HEK293 (cell line): ENCODE measurements at regions not wholly inside any gene's neighbourhood (a gene's known extent, or its start where the extent isn't known, plus 50 kb on each side); places are given as distances from the start of the nearest gene placed in this dataset.

ENCODE experiments used
- CTCF ChIA-PET: fragments of 350-600 bp; formaldehyde crosslinking; extraction: SDS; loops from one replicate; lab custom pipeline; 2021; ENCODE audit warnings: antibody characterized with exemption; lab: Yijun Ruan, JAX
- POLR2A ChIA-PET: fragments of 300-600 bp; formaldehyde crosslinking; extraction: SDS; loops from one replicate; lab custom pipeline; 2020; ENCODE audit warnings: antibody characterized with exemption, inconsistent platforms; lab: Yijun Ruan, JAX
- H3K27ac ChIP-seq: fragments of 200-500 bp; sonication (Bioruptor generic); 2 replicates; pipeline ENCODE4 v1.5.1; 2014; ENCODE audit warnings: low read depth, low read length, control low read depth, inconsistent platforms; ENCODE audit errors: extremely low read depth
- H3K36me3 ChIP-seq, 2 experiments: fragments of 200-500 bp in 1 of 2; sonication (Bioruptor generic) in 1 of 2; 1 replicate in 1 of 2; 2 replicates in 1 of 2; pipeline ENCODE4 v1.5.1; 2014 to 2017; ENCODE audit warnings: inconsistent platforms in 2 of 2, low read length in 2 of 2; ENCODE audit not compliant: control insufficient read depth in 2 of 2, insufficient read depth in 1 of 2
- H3K4me1 ChIP-seq: fragments of 200-500 bp; sonication (Bioruptor generic); 2 replicates; pipeline ENCODE4 v1.5.1; 2014; ENCODE audit warnings: mild to moderate bottlenecking, low read length, inconsistent platforms; ENCODE audit not compliant: control insufficient read depth, insufficient read depth
- H3K4me3 ChIP-seq: 2 replicates; pipeline ENCODE4 v1.5.1; 2011; ENCODE audit warnings: low read depth, mild to moderate bottlenecking, control low read depth, low read length, moderate library complexity
- H3K9me3 ChIP-seq: fragments of 200-500 bp; sonication (Bioruptor generic); 2 replicates; pipeline ENCODE4 v1.5.1; 2014; ENCODE audit warnings: low read depth, low read length, inconsistent platforms; ENCODE audit not compliant: control insufficient read depth, insufficient read depth
- EGR2 ChIP-seq: fragments of 450-650 bp; formaldehyde crosslinking; IDR thresholded peaks from 2 replicates; pipeline ENCODE4 v1.5.1; 2016; ENCODE audit warnings: low read depth, missing biosample characterization, missing genetic modification characterization
- KLF1 ChIP-seq: fragments of 450-650 bp; formaldehyde crosslinking; IDR thresholded peaks from 2 replicates; pipeline ENCODE4 v1.5.1; 2016; ENCODE audit warnings: missing biosample characterization, missing genetic modification characterization
- KLF9 ChIP-seq: fragments of 450-650 bp; formaldehyde crosslinking; IDR thresholded peaks from 2 replicates; pipeline ENCODE4 v1.5.1; 2016; ENCODE audit warnings: missing biosample characterization, missing genetic modification characterization, low read depth
- MEIS1 ChIP-seq: sonication (generic); formaldehyde crosslinking; IDR thresholded peaks from 2 replicates; pipeline ENCODE4 v1.8.1; 2022; ENCODE audit warnings: missing genetic modification reagents, mild to moderate bottlenecking, borderline replicate concordance
- MYNN ChIP-seq: fragments of 450-650 bp; formaldehyde crosslinking; IDR thresholded peaks from 2 replicates; pipeline ENCODE4 v1.5.1; 2016; ENCODE audit warnings: missing biosample characterization, missing genetic modification characterization, borderline replicate concordance
- SCRT2 ChIP-seq: fragments of 450-650 bp; formaldehyde crosslinking; IDR thresholded peaks from 2 replicates; pipeline ENCODE4 v1.5.1; 2016; ENCODE audit warnings: missing biosample characterization, missing genetic modification characterization
- ZBTB21 ChIP-seq: fragments of 450-650 bp; formaldehyde crosslinking; IDR thresholded peaks from 2 replicates; pipeline ENCODE4 v1.5.1; 2017; ENCODE audit warnings: missing biosample characterization, missing genetic modification characterization
- ZFP3 ChIP-seq: fragments of 450-650 bp; formaldehyde crosslinking; IDR thresholded peaks from 2 replicates; pipeline ENCODE4 v1.5.1; 2016; ENCODE audit warnings: low read depth, missing biosample characterization, missing genetic modification characterization
- ZNF121 ChIP-seq: fragments of 450-650 bp; formaldehyde crosslinking; IDR thresholded peaks from 2 replicates; pipeline ENCODE4 v1.5.1; 2016; ENCODE audit warnings: missing biosample characterization, missing genetic modification characterization
- ZNF16 ChIP-seq: fragments of 450-650 bp; formaldehyde crosslinking; IDR thresholded peaks from 2 replicates; pipeline ENCODE4 v1.5.1; 2016; ENCODE audit warnings: low read depth, missing biosample characterization, missing genetic modification characterization
- ZNF169 ChIP-seq: fragments of 450-650 bp; formaldehyde crosslinking; IDR thresholded peaks from 2 replicates; pipeline ENCODE4 v1.5.1; 2016; ENCODE audit warnings: missing biosample characterization, missing genetic modification characterization
- ZNF202 ChIP-seq: fragments of 450-650 bp; formaldehyde crosslinking; IDR thresholded peaks from 2 replicates; pipeline ENCODE4 v1.5.1; 2016; ENCODE audit warnings: missing biosample characterization, missing genetic modification characterization, borderline replicate concordance
- ZNF560 ChIP-seq: fragments of 450-650 bp; formaldehyde crosslinking; IDR thresholded peaks from 2 replicates; pipeline ENCODE4 v1.5.1; 2017; ENCODE audit warnings: missing biosample characterization, missing genetic modification characterization, borderline replicate concordance
- ZNF600 ChIP-seq: fragments of 450-650 bp; formaldehyde crosslinking; IDR thresholded peaks from 2 replicates; pipeline ENCODE4 v1.5.1; 2016; ENCODE audit warnings: missing biosample characterization, missing genetic modification characterization
- ZNF621 ChIP-seq: fragments of 450-650 bp; formaldehyde crosslinking; IDR thresholded peaks from 2 replicates; pipeline ENCODE4 v1.5.1; 2017; ENCODE audit warnings: missing biosample characterization, missing genetic modification characterization
- ZNF677 ChIP-seq: fragments of 450-650 bp; IDR thresholded peaks from 2 replicates; pipeline ENCODE4 v1.5.0; 2018; ENCODE audit warnings: missing biosample characterization, mild to moderate bottlenecking, missing genetic modification characterization, moderate library complexity
- ZNF776 ChIP-seq: fragments of 450-650 bp; formaldehyde crosslinking; IDR thresholded peaks from 2 replicates; pipeline ENCODE4 v1.5.0; 2017; ENCODE audit warnings: missing biosample characterization, missing genetic modification characterization, borderline replicate concordance
- TF ChIP-seq, protein P1 (sequence below): fragments of 450-650 bp; formaldehyde crosslinking; IDR thresholded peaks from 2 replicates; pipeline ENCODE4 v1.5.1; 2016; ENCODE audit warnings: missing biosample characterization, missing genetic modification characterization
- TF ChIP-seq, protein P2 (sequence below): fragments of 450-650 bp; formaldehyde crosslinking; IDR thresholded peaks from 2 replicates; pipeline ENCODE4 v1.5.1; 2016; ENCODE audit warnings: missing biosample characterization, missing genetic modification characterization, low read depth

DNA sequence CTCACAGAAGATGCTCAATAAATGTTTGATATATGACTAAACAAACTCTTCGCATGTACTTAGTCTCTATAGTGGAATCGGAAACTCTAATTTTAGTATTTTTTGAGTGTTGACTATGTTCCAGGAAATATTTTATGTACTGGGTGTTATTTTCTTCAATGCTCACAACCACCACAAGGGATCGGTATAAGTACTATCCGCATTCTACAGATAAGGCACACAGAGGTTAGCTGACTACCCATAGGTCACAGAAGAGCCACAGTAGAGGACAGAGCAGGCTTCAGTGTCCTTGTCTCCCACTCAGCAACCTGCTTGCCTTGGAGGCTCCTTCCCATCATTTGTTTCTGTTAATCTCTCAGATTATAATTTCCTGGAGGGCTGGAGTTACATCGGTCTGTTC is 451.3 kb downstream of the OMA1 start:
- Histone ChIP-seq H3K36me3 (no peaks in the 10 kb centered on the region), H3K4me3 (no peak overlapping the region), H3K9me3 (no peaks in the 10 kb centered on the region), H3K4me1 (no peaks in the 10 kb centered on the region), H3K27ac (no peak overlapping the region)
- ChIA-PET POLR2A (no interaction called here), CTCF (no interaction called here)
- TF ChIP-seq, protein P1, sequence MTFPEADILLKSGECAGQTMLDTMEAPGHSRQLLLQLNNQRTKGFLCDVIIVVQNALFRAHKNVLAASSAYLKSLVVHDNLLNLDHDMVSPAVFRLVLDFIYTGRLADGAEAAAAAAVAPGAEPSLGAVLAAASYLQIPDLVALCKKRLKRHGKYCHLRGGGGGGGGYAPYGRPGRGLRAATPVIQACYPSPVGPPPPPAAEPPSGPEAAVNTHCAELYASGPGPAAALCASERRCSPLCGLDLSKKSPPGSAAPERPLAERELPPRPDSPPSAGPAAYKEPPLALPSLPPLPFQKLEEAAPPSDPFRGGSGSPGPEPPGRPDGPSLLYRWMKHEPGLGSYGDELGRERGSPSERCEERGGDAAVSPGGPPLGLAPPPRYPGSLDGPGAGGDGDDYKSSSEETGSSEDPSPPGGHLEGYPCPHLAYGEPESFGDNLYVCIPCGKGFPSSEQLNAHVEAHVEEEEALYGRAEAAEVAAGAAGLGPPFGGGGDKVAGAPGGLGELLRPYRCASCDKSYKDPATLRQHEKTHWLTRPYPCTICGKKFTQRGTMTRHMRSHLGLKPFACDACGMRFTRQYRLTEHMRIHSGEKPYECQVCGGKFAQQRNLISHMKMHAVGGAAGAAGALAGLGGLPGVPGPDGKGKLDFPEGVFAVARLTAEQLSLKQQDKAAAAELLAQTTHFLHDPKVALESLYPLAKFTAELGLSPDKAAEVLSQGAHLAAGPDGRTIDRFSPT: no peak
- no peak for TF ChIP-seq MYNN (tag by site-specific recombination)
- no peak for TF ChIP-seq ZNF202 (tag by site-specific recombination)

DNA sequence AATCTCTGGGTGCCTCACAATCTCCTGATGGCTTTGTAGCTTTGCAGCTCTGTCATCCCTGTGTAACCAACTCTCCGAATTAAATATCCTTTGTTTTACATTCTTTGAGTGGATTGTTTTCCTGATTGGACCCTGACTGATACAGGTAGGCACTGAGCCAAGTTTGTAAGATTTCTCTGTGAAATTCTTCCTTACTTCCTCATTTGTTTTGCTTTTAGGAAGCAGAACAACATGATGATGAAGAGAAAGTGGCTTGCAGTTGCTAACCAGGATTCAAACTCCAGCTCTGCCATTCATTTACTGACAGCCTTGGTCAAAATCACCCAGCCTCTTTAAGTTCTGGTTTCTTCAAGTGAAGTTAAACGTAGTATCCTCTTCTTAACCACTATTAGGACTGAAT is 452.3 kb downstream of the OMA1 start:
- Histone ChIP-seq H3K4me1 (no peaks in the 10 kb centered on the region), H3K36me3 (no peaks in the 10 kb centered on the region), H3K4me3 (no peak overlapping the region), H3K9me3 (no peaks in the 10 kb centered on the region), H3K27ac (no peak overlapping the region)
- ChIA-PET POLR2A (no interaction called here), CTCF (interaction anchor here (0.8 kb wide), 1 partner anchor 75 kb away, joined by 3 read pairs; no protein-coding TSS in a partner anchor)
- TF ChIP-seq ZNF169: no peak
- no peak for TF ChIP-seq ZNF16 (tag by site-specific recombination)
- TF ChIP-seq KLF1 (tag by site-specific recombination): no peak
- no peak for TF ChIP-seq KLF9
- no peak for TF ChIP-seq ZFP3

DNA sequence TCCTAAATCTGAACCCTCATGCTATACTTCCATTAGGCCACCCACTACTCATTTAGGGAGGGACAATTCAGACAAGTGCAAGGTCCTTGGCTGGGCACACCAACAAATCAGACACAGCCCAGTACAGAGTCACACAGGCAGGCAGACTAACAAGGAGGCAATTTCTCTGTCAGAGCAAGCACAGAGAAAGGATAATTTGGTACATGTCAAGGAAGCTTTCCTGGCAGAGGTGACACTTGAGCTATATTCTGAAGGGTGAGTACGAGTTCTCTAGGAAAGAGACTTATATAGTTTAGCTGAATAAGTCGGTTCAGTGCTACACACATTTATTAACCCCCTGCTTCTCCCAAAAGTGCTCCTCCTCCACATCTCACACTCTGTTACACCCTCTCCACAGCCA is 455.9 kb downstream of the OMA1 start:
- POLR2A ChIA-PET: no interaction called here
- Histone ChIP-seq H3K4me3 (no peak overlapping the region), H3K9me3 (no peaks in the 10 kb centered on the region), H3K4me1 (no peaks in the 10 kb centered on the region), H3K36me3 (no peaks in the 10 kb centered on the region), H3K27ac (no peak overlapping the region)
- TF ChIP-seq ZNF560 (tag by site-specific recombination) (no peak), ZBTB21 (tag by site-specific recombination) (no peak)
- TF ChIP-seq, protein P1: no peak
- CTCF ChIA-PET: interaction anchor here (0.6 kb wide), 1 partner anchor 26 kb away, joined by 3 read pairs; no protein-coding TSS in a partner anchor

DNA sequence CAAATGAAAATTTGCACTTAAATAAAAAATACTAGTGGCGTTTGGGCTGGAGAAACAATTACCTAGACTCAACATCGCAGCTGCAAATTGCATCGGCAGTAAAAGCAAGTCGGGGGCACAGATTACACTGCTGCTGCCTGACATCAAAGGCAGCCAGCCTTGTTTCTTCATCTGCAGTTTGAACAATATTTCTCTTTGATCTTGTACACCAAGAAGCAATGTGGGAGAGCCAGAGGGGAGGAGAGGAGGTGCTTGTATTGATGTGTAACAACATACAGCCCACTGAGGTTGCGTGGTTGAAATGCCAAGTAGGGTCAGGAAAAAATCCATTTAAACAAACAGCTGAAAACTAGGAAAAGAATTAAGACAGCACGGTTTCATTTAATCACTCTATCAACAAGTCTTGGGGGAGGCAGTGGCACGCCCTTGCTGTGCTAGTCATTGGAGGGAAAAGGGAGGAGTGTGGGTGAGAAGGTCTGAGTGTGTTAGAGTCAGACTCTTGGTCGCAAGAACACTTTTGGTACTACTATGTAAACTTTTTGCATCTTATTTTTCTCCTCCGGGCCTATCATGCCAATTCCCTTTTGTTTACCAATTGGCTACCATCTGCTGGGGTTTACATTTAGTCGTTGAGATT is 456.5 kb downstream of the OMA1 start:
- no peak overlapping the region for H3K27ac ChIP-seq
- no peak for TF ChIP-seq ZNF600 (tag by site-specific recombination)
- TF ChIP-seq EGR2 (tag by site-specific recombination): peak; percentile 64
- no peak for TF ChIP-seq SCRT2
- TF ChIP-seq, protein P2, sequence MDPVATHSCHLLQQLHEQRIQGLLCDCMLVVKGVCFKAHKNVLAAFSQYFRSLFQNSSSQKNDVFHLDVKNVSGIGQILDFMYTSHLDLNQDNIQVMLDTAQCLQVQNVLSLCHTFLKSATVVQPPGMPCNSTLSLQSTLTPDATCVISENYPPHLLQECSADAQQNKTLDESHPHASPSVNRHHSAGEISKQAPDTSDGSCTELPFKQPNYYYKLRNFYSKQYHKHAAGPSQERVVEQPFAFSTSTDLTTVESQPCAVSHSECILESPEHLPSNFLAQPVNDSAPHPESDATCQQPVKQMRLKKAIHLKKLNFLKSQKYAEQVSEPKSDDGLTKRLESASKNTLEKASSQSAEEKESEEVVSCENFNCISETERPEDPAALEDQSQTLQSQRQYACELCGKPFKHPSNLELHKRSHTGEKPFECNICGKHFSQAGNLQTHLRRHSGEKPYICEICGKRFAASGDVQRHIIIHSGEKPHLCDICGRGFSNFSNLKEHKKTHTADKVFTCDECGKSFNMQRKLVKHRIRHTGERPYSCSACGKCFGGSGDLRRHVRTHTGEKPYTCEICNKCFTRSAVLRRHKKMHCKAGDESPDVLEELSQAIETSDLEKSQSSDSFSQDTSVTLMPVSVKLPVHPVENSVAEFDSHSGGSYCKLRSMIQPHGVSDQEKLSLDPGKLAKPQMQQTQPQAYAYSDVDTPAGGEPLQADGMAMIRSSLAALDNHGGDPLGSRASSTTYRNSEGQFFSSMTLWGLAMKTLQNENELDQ: no peak
- TF ChIP-seq ZNF776 (tag by site-specific recombination): no peak
- no peak for TF ChIP-seq MEIS1 (CRISPR knock-in tag)
- no peak for TF ChIP-seq ZNF621 (tag by site-specific recombination)
- TF ChIP-seq ZNF677 (tag by site-specific recombination): no peak
- TF ChIP-seq ZNF121 (tag by site-specific recombination): no peak
- TF ChIP-seq, protein P1: no peak

More for the DNA sequence above, 456.5 kb downstream of the OMA1 start:
- no peaks in the 10 kb centered on the region for H3K4me1 ChIP-seq
- ChIA-PET CTCF (no interaction called here), POLR2A (no interaction called here)
- H3K36me3 ChIP-seq: no peaks in the 10 kb centered on the region
- no peaks in the 10 kb centered on the region for H3K9me3 ChIP-seq
- H3K4me3 ChIP-seq: no peak overlapping the region
